Liver (tissue), 8 donors: ENCODE measurements at regions not wholly inside any gene's neighbourhood (a gene's known extent, or its start where the extent isn't known, plus 50 kb on each side); places are given as distances from the start of the nearest gene placed in this dataset.

Source experiments
- DNase-seq: peaks from one replicate; pipeline ENCODE4 v3.0.0-alpha.2; 2017; ENCODE audit warnings: low spot score
- H3K27ac ChIP-seq, 2 donors: one replicate each; pipeline ENCODE4 v1.7.0; 2013; ENCODE audit warnings: inconsistent platforms in 2 of 2, low read length in 2 of 2, control low read depth in 1 of 2, low read depth in 1 of 2, mild to moderate bottlenecking in 1 of 2
- H3K27me3 ChIP-seq, 4 donors: one replicate each; pipeline versions ENCODE4 v1.6.1 to v1.7.0; 2013; ENCODE audit warnings: low read length in 3 of 4, inconsistent platforms in 1 of 4, mild to moderate bottlenecking in 1 of 4, moderate library complexity in 1 of 4; ENCODE audit not compliant: control insufficient read depth in 4 of 4, insufficient read depth in 4 of 4
- H3K36me3 ChIP-seq, 4 donors: one replicate each; pipeline versions ENCODE4 v1.6.1 to v1.7.0; 2013; ENCODE audit warnings: low read length in 3 of 4, mild to moderate bottlenecking in 3 of 4, low read depth in 1 of 4, moderate library complexity in 1 of 4; ENCODE audit not compliant: control insufficient read depth in 4 of 4, insufficient read depth in 3 of 4
- H3K4me1 ChIP-seq, 4 donors: one replicate each; pipeline versions ENCODE4 v1.6.1 to v1.7.0; 2013; ENCODE audit warnings: low read length in 3 of 4, mild to moderate bottlenecking in 3 of 4, moderate library complexity in 1 of 4; ENCODE audit not compliant: control insufficient read depth in 4 of 4, insufficient read depth in 4 of 4
- H3K4me3 ChIP-seq, 3 donors: one replicate each; pipeline versions ENCODE4 v1.6.1 to v1.7.0; 2013; ENCODE audit warnings: low read length in 3 of 3, control low read depth in 1 of 3, low read depth in 1 of 3, mild to moderate bottlenecking in 1 of 3
- H3K9ac ChIP-seq, 2 donors: one replicate each; pipeline ENCODE4 v1.7.0; 2013; ENCODE audit warnings: low read length in 2 of 2, mild to moderate bottlenecking in 2 of 2, moderate library complexity in 2 of 2, control low read depth in 1 of 2, low read depth in 1 of 2
- H3K9me3 ChIP-seq, 4 donors: one replicate each; pipeline versions ENCODE4 v1.6.1 to v1.7.0; 2013; ENCODE audit warnings: low read length in 3 of 4; ENCODE audit not compliant: control insufficient read depth in 4 of 4
- EGR1 ChIP-seq, 2 donors: IDR thresholded peaks; 2 replicates each; pipeline ENCODE4 v1.6.1; 2016 to 2018; ENCODE audit warnings: antibody characterized with exemption in 2 of 2, low read depth in 2 of 2
- FOXA1 ChIP-seq: IDR thresholded peaks from 2 replicates; pipeline ENCODE4 v1.6.1; 2016; ENCODE audit warnings: antibody characterized with exemption
- FOXA2 ChIP-seq: IDR thresholded peaks from 2 replicates; pipeline ENCODE4 v1.6.1; 2016; ENCODE audit warnings: antibody characterized with exemption
- GABPA ChIP-seq, 2 donors: IDR thresholded peaks in 1 of 2; conservative IDR thresholded peaks in 1 of 2; 2 replicates each; pipeline ENCODE4 v1.6.1; 2016; ENCODE audit warnings: antibody characterized with exemption in 2 of 2, mild to moderate bottlenecking in 1 of 2, moderate library complexity in 1 of 2
- HNF4A ChIP-seq, 2 donors: conservative IDR thresholded peaks; 2 replicates each; pipeline ENCODE4 v1.6.1; 2016; ENCODE audit warnings: antibody characterized with exemption in 2 of 2, mild to moderate bottlenecking in 2 of 2
- HNF4G ChIP-seq: IDR thresholded peaks from 2 replicates; pipeline ENCODE4 v1.6.1; 2016; ENCODE audit warnings: antibody characterized with exemption
- JUND ChIP-seq, 2 donors: IDR thresholded peaks; 2 replicates each; pipeline ENCODE4 v1.6.1; 2016; ENCODE audit warnings: antibody characterized with exemption in 2 of 2
- NR2F2 ChIP-seq: IDR thresholded peaks from 2 replicates; pipeline ENCODE4 v1.6.1; 2016; ENCODE audit warnings: antibody characterized with exemption
- RAD21 ChIP-seq, 2 donors: IDR thresholded peaks; 2 replicates each; pipeline ENCODE4 v1.6.1; 2016; ENCODE audit warnings: antibody characterized with exemption in 2 of 2, mild to moderate bottlenecking in 2 of 2
- RXRA ChIP-seq, 2 donors: IDR thresholded peaks; 2 replicates each; pipeline ENCODE4 v1.6.1; 2017 to 2018; ENCODE audit warnings: antibody characterized with exemption in 2 of 2, mild to moderate bottlenecking in 1 of 2
- SP1 ChIP-seq: IDR thresholded peaks from 2 replicates; pipeline ENCODE4 v1.6.1; 2018; ENCODE audit warnings: antibody characterized with exemption, mild to moderate bottlenecking
- TAF1 ChIP-seq: conservative IDR thresholded peaks from 2 replicates; pipeline ENCODE4 v1.6.1; 2016; ENCODE audit warnings: antibody characterized with exemption, mild to moderate bottlenecking
- YY1 ChIP-seq: IDR thresholded peaks from 2 replicates; pipeline ENCODE4 v1.6.1; 2016; ENCODE audit warnings: antibody characterized with exemption, mild to moderate bottlenecking
- WGBS: extraction: QIAGEN DNeasy Blood & Tissue Kit; methylation state at CpG from one replicate; pipeline ENCODE4 v1.1.7; 2013; 5-methylcytosine and 5-hydroxymethylcytosine counted together
- TF ChIP-seq, protein P1 (sequence below): fragments of 150-350 bp; IDR thresholded peaks from 2 replicates; pipeline ENCODE4 v1.5.1; 2017; ENCODE audit warnings: improper control_type of control experiment, low read depth, low read length; ENCODE audit not compliant: missing input control
- TF ChIP-seq, protein P2 (sequence below): IDR thresholded peaks from 2 replicates; pipeline ENCODE4 v1.6.1; 2016; ENCODE audit warnings: antibody characterized with exemption
- TF ChIP-seq, protein P3 (sequence below): IDR thresholded peaks from 2 replicates; pipeline ENCODE4 v1.6.1; 2016; ENCODE audit warnings: antibody characterized with exemption
- TF ChIP-seq, protein P4 (sequence below): IDR thresholded peaks from 2 replicates; pipeline ENCODE4 v1.6.1; 2016; ENCODE audit warnings: antibody characterized with exemption
- TF ChIP-seq, protein P5 (sequence below): IDR thresholded peaks from 2 replicates; pipeline ENCODE4 v1.6.1; 2016; ENCODE audit warnings: antibody characterized with exemption, mild to moderate bottlenecking
- donor health status: healthy.
- donor health status: healthy.
- donor health status: healthy.
- donor health status: healthy.
- donor health status: healthy.

DNA sequence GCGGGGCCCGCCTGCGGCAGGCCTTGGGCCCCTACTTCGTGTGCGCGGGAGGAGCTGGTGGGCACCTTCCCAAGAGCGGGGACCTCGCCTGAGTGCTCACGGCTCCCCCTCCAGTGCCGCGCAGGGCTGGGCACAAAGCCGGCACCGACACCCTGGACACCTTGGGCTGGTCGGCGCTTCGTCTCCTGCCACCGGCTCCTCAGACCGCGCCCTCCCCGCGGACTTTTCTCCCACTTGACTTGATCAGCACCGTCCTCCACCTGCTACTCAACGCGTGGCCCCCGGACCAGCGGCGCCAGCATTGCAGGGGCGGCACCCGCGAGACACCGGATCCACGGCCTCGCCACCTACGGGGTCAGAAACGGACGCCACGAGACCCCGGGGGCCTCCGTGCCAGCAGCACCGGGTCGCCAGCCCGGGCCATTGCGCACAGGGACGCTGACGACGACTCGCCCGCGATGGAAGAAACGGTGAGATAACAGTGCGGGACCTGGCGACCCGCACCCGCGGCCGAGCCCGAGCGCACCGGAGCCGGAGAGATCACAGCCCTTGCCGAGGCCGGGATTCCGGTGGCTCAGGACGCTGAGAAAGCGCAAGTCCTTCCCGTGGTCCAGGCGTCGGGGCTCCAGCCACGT, 154.2 kb downstream of the DLL1 start:
- 86% methylated on average over 69 of the region's 69 CpGs for WGBS
- TF ChIP-seq, protein P1, sequence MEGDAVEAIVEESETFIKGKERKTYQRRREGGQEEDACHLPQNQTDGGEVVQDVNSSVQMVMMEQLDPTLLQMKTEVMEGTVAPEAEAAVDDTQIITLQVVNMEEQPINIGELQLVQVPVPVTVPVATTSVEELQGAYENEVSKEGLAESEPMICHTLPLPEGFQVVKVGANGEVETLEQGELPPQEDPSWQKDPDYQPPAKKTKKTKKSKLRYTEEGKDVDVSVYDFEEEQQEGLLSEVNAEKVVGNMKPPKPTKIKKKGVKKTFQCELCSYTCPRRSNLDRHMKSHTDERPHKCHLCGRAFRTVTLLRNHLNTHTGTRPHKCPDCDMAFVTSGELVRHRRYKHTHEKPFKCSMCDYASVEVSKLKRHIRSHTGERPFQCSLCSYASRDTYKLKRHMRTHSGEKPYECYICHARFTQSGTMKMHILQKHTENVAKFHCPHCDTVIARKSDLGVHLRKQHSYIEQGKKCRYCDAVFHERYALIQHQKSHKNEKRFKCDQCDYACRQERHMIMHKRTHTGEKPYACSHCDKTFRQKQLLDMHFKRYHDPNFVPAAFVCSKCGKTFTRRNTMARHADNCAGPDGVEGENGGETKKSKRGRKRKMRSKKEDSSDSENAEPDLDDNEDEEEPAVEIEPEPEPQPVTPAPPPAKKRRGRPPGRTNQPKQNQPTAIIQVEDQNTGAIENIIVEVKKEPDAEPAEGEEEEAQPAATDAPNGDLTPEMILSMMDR = no peak
- TF ChIP-seq, protein P2, sequence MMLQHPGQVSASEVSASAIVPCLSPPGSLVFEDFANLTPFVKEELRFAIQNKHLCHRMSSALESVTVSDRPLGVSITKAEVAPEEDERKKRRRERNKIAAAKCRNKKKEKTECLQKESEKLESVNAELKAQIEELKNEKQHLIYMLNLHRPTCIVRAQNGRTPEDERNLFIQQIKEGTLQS = no peak
- TF ChIP-seq, protein P3, sequence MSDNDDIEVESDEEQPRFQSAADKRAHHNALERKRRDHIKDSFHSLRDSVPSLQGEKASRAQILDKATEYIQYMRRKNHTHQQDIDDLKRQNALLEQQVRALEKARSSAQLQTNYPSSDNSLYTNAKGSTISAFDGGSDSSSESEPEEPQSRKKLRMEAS = no peak
- TF ChIP-seq RAD21 (IDR thresholded peaks at IDR 0.05) (no peak), JUND (IDR thresholded peaks at IDR 0.05) (no peak), FOXA2 (no peak), SP1 (no peak), GABPA (IDR thresholded peaks at IDR 0.05 in 1 of 2, conservative IDR thresholded peaks at IDR 0.05 in 1 of 2) (no peak), NR2F2 (no peak), TAF1 (no peak), YY1 (no peak), HNF4A (conservative IDR thresholded peaks at IDR 0.05) (no peak), EGR1 (IDR thresholded peaks at IDR 0.05; ENCODE audit: low read depth in 2 of 2) (no peak), HNF4G (no peak), RXRA (IDR thresholded peaks at IDR 0.05) (no peak), FOXA1 (no peak)
- TF ChIP-seq, protein P4, sequence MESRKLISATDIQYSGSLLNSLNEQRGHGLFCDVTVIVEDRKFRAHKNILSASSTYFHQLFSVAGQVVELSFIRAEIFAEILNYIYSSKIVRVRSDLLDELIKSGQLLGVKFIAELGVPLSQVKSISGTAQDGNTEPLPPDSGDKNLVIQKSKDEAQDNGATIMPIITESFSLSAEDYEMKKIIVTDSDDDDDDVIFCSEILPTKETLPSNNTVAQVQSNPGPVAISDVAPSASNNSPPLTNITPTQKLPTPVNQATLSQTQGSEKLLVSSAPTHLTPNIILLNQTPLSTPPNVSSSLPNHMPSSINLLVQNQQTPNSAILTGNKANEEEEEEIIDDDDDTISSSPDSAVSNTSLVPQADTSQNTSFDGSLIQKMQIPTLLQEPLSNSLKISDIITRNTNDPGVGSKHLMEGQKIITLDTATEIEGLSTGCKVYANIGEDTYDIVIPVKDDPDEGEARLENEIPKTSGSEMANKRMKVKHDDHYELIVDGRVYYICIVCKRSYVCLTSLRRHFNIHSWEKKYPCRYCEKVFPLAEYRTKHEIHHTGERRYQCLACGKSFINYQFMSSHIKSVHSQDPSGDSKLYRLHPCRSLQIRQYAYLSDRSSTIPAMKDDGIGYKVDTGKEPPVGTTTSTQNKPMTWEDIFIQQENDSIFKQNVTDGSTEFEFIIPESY = no peak
- TF ChIP-seq, protein P5, sequence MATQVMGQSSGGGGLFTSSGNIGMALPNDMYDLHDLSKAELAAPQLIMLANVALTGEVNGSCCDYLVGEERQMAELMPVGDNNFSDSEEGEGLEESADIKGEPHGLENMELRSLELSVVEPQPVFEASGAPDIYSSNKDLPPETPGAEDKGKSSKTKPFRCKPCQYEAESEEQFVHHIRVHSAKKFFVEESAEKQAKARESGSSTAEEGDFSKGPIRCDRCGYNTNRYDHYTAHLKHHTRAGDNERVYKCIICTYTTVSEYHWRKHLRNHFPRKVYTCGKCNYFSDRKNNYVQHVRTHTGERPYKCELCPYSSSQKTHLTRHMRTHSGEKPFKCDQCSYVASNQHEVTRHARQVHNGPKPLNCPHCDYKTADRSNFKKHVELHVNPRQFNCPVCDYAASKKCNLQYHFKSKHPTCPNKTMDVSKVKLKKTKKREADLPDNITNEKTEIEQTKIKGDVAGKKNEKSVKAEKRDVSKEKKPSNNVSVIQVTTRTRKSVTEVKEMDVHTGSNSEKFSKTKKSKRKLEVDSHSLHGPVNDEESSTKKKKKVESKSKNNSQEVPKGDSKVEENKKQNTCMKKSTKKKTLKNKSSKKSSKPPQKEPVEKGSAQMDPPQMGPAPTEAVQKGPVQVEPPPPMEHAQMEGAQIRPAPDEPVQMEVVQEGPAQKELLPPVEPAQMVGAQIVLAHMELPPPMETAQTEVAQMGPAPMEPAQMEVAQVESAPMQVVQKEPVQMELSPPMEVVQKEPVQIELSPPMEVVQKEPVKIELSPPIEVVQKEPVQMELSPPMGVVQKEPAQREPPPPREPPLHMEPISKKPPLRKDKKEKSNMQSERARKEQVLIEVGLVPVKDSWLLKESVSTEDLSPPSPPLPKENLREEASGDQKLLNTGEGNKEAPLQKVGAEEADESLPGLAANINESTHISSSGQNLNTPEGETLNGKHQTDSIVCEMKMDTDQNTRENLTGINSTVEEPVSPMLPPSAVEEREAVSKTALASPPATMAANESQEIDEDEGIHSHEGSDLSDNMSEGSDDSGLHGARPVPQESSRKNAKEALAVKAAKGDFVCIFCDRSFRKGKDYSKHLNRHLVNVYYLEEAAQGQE = no peak
- no peaks in the 10 kb centered on the region for H3K9me3 ChIP-seq
- no peaks in the 10 kb centered on the region for H3K27me3 ChIP-seq
- no peak for DNase-seq
- H3K36me3 ChIP-seq = no peaks in the 10 kb centered on the region
- peak overlapping the region; percentile 45 to 59 for H3K27ac ChIP-seq
- no peak overlapping the region for H3K4me3 ChIP-seq
- H3K4me1 ChIP-seq = peaks cover 0 to 7% (median 0%) of the 10 kb centered on the region in 4 donors
- no peak overlapping the region for H3K9ac ChIP-seq
